NB4 (cell line): ENCODE measurements at regions not wholly inside any gene's neighbourhood (a gene's known extent, or its start where the extent isn't known, plus 50 kb on each side); places are given as distances from the start of the nearest gene placed in this dataset.

Experiments
- CTCF ChIP-seq: IDR thresholded peaks from one replicate; pipeline ENCODE4 v1.5.1; 2012; ENCODE audit warnings: low read depth, low read length
- MAX ChIP-seq: IDR thresholded peaks from 2 replicates; pipeline ENCODE4 v1.6.1; 2011; ENCODE audit warnings: low read depth, low read length
- MYC ChIP-seq: IDR thresholded peaks from 2 replicates; pipeline ENCODE4 v1.6.1; 2011; ENCODE audit warnings: low read depth, low read length
- POLR2A ChIP-seq: IDR thresholded peaks from 2 replicates; pipeline ENCODE4 v1.6.1; 2011; ENCODE audit warnings: mild to moderate bottlenecking; ENCODE audit not compliant: insufficient read length; ENCODE audit errors: extremely low read depth

GRCh38 chr2:66695226-66695735 is 260.4 kb downstream of the MEIS1 start:
- TF ChIP-seq CTCF (no peak), MYC (no peak), POLR2A (no peak), MAX (no peak)
